GM12878 (cell line): ENCODE measurements at regions not wholly inside any gene's neighbourhood (a gene's known extent, or its start where the extent isn't known, plus 50 kb on each side); places are given as distances from the start of the nearest gene placed in this dataset.

Source experiments
- CREB1 ChIP-seq: IDR thresholded peaks from 2 replicates; pipeline ENCODE4 v1.6.1; 2012; ENCODE audit warnings: low read depth, mild to moderate bottlenecking, inconsistent platforms
- JUND ChIP-seq: IDR thresholded peaks from 2 replicates; pipeline ENCODE4 v1.6.1; 2012; ENCODE audit warnings: low read depth, mild to moderate bottlenecking, low read length, improper control_type of control experiment, moderate library complexity
- NR2C1 ChIP-seq: fragments of 450-650 bp; IDR thresholded peaks from 2 replicates; pipeline ENCODE4 v1.6.1; 2017; ENCODE audit warnings: antibody characterized with exemption, mild to moderate bottlenecking, moderate library complexity
- POLR2A ChIP-seq: IDR thresholded peaks from 2 replicates; pipeline ENCODE4 v1.6.1; 2011; ENCODE audit warnings: low read depth, mild to moderate bottlenecking, low read length
- TF ChIP-seq, protein P1 (sequence below), 3 experiments: IDR thresholded peaks in 2 of 3; conservative IDR thresholded peaks in 1 of 3; 2 replicates each; pipeline ENCODE4 v1.5.1; 2011; ENCODE audit warnings: low read depth in 3 of 3, low read length in 3 of 3, mild to moderate bottlenecking in 3 of 3, control low read depth in 2 of 3, moderate library complexity in 2 of 3, inconsistent platforms in 1 of 3, mixed read lengths in 1 of 3; ENCODE audit not compliant: control insufficient read depth in 2 of 3, insufficient read depth in 1 of 3; ENCODE audit errors: extremely low read depth in 1 of 3

DNA sequence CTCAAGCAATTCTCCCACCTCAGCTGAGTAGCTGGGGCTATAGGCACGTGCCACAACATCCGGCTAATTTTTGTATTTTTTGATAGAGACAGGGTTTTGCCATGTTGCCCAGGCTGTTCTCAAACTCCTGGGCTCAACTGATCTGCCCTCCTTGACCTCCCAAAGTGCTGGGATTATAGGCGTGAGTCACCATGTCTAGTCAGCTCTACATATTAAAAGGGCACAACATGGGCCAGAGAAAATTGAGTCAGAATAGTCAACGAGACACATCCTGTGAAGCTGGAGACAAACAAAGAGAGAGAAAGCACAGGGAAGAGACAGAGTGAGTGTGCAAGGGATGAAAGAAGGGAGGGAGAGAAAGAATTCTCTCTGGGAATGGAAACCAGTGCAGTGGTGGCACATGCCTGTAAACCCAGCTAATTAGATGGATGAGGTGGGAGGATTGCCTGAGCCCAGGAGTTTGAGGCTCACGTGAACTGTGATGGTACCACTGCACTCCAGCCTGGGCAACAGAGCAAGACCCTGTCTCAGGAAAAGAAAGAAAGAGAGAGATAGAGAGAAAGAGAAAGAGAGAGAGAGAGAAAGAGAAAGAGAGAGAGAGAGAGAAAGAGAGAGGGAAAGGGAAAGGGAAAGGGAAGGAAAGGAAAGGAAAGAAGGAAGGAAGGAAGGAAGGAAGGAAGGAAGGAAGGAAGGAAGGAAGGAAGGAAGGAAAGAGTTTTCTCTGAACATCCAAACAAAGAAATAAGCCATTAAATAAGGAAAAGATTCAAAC is 107.2 kb upstream of the SLC25A36 start:
- TF ChIP-seq NR2C1 (no peak), CREB1 (no peak), POLR2A (no peak), JUND (no peak)
- TF ChIP-seq, protein P1, sequence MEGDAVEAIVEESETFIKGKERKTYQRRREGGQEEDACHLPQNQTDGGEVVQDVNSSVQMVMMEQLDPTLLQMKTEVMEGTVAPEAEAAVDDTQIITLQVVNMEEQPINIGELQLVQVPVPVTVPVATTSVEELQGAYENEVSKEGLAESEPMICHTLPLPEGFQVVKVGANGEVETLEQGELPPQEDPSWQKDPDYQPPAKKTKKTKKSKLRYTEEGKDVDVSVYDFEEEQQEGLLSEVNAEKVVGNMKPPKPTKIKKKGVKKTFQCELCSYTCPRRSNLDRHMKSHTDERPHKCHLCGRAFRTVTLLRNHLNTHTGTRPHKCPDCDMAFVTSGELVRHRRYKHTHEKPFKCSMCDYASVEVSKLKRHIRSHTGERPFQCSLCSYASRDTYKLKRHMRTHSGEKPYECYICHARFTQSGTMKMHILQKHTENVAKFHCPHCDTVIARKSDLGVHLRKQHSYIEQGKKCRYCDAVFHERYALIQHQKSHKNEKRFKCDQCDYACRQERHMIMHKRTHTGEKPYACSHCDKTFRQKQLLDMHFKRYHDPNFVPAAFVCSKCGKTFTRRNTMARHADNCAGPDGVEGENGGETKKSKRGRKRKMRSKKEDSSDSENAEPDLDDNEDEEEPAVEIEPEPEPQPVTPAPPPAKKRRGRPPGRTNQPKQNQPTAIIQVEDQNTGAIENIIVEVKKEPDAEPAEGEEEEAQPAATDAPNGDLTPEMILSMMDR (IDR thresholded peaks at IDR 0.05 in 2 of 3, conservative IDR thresholded peaks at IDR 0.05 in 1 of 3; ENCODE audit: control insufficient read depth in 2 of 3, extremely low read depth in 1 of 3, insufficient read depth in 1 of 3, low read depth in 3 of 3, low read length in 3 of 3) = no peak
